ENCODE measurements at regions not wholly inside any gene's neighbourhood (a gene's known extent, or its start where the extent isn't known, plus 50 kb on each side); places are given as distances from the start of the nearest gene placed in this dataset.

DNA sequence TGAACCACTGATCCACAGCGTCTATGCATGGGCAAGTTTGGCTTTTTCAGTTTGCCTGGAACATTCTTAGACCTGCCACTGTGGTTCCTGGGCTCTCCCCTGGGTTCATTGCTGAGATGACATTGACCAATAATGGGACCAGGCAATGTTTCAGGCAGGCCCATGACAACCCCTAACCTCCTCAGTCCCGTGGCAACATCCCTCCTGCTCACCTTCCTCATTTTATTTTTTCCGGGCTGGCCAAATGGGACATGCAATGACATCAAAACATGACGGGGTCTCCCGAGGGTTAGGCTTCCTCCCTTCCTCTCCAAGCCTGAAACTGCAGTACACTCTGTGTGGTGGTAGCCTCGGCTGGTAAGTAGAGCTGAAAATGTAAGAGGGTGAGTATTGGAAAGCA is 234.0 kb upstream of the RREB1 start:
- no peak for TF ChIP-seq GATA2 (IDR thresholded peaks at IDR 0.05; ENCODE audit: low read depth, low read length)
- TF ChIP-seq GATA3 (IDR thresholded peaks at IDR 0.05; ENCODE audit: low read depth, low read length): no peak

All from SH-SY5Y (cell line).